GM21381 (cell line): ENCODE measurements at regions not wholly inside any gene's neighbourhood (a gene's known extent, or its start where the extent isn't known, plus 50 kb on each side); places are given as distances from the start of the nearest gene placed in this dataset.

Experiments used
- ATAC-seq: cut with Tn5 transposase; IDR thresholded peaks from one replicate; pipeline ENCODE4 v1.9.1; 2021; ENCODE audit warnings: mild to moderate bottlenecking, moderate library complexity; ENCODE audit not compliant: unreplicated experiment

GRCh38 chr13:22698467-22698866, 482.3 kb upstream of the SGCG start:
- no peak for ATAC-seq

GRCh38 chr13:22700246-22700887, 480.4 kb upstream of the SGCG start:
- ATAC-seq = no peak

GRCh38 chr13:22703601-22704209, 477.1 kb upstream of the SGCG start:
- no peak for ATAC-seq

- ATAC-seq = no peak
These were observed 472.8 kb upstream of the SGCG start for GRCh38 chr13:22707946-22708345.

- ATAC-seq = no peak
These were observed 463.7 kb upstream of the SGCG start for GRCh38 chr13:22717036-22717435.

GRCh38 chr13:22726726-22727125, 454.1 kb upstream of the SGCG start:
- ATAC-seq = no peak

GRCh38 chr13:22735011-22735995, 445.5 kb upstream of the SGCG start:
- no peak for ATAC-seq

- no peak for ATAC-seq
These were observed 444.6 kb upstream of the SGCG start for GRCh38 chr13:22736084-22736767.

GRCh38 chr13:22736768-22737092, 444.0 kb upstream of the SGCG start:
- no peak for ATAC-seq

GRCh38 chr13:22738357-22738756, 442.4 kb upstream of the SGCG start:
- ATAC-seq = no peak

GRCh38 chr13:22740264-22740663, 440.5 kb upstream of the SGCG start:
- no peak for ATAC-seq

- no peak for ATAC-seq
These were observed 435.9 kb upstream of the SGCG start for GRCh38 chr13:22744688-22745452.

GRCh38 chr13:22748866-22749577, 431.8 kb upstream of the SGCG start:
- ATAC-seq = no peak

GRCh38 chr13:22749626-22750025, 431.2 kb upstream of the SGCG start:
- no peak for ATAC-seq

GRCh38 chr13:22757530-22758120, 423.2 kb upstream of the SGCG start:
- no peak for ATAC-seq

- no peak for ATAC-seq
These were observed 422.5 kb upstream of the SGCG start for GRCh38 chr13:22758245-22758644.

- no peak for ATAC-seq
These were observed 419.1 kb upstream of the SGCG start for GRCh38 chr13:22761709-22762108.

- ATAC-seq = no peak
These were observed 415.2 kb upstream of the SGCG start for GRCh38 chr13:22765547-22765946.

GRCh38 chr13:22770891-22771290, 409.9 kb upstream of the SGCG start:
- no peak for ATAC-seq

GRCh38 chr13:22773465-22773864, 407.3 kb upstream of the SGCG start:
- no peak for ATAC-seq
